AG20443 (cell line): ENCODE measurements at regions not wholly inside any gene's neighbourhood (a gene's known extent, or its start where the extent isn't known, plus 50 kb on each side); places are given as distances from the start of the nearest gene placed in this dataset.
"Not testable (repeated sequence)": the region's sequence is repeated elsewhere in the genome, so short reads cannot be mapped to it uniquely, and the experiment has no call there.

Source experiments
- DNase-seq: peaks from one replicate; pipeline ENCODE4 v3.0.0; 2012; ENCODE audit warnings: low spot score, mixed read lengths

- DNase-seq: no peak
Measured at GRCh38 chr5:84790406-84790805, 405.7 kb upstream of the EDIL3 start.

DNA sequence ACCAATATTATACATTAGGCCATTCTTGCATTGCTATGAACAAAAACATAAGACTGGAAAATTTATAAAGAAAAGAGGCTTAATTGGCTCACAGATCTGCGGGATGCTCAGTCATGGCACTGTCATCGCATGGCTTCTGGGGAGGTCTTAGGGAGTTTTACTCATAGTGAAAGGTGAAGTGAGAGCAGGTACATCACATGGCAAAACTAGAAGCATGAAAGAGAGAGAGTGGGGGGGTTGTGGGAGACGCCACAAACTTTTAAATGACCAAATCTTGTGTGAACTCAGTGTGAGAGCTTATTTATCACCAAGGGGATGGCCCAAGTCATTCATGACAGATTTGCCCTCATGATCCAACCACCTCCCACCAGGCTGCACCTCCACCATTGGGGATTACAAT, 398.3 kb upstream of the EDIL3 start:
- DNase-seq: no peak

DNA sequence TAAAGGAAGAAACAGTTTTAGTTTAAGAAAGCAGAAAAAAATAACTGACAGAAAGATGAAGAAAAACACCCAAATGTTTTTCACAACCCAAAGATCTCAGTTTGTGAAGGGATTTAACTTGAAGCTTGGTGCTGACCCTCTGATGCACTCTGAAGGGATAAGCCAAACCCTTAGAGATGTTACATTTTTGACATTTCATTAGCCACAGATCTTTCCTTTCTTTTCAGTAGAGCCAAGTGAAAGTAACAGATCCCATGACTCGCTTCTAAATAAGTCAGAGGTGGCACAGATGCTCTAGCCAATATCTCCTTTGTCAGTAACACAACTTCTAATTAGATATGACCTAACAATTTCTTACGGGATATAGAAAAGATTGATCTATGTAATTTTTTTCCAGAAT, 394.5 kb upstream of the EDIL3 start:
- DNase-seq: no peak

- DNase-seq: no peak
Measured at GRCh38 chr5:84764227-84764626, 379.5 kb upstream of the EDIL3 start.

DNA sequence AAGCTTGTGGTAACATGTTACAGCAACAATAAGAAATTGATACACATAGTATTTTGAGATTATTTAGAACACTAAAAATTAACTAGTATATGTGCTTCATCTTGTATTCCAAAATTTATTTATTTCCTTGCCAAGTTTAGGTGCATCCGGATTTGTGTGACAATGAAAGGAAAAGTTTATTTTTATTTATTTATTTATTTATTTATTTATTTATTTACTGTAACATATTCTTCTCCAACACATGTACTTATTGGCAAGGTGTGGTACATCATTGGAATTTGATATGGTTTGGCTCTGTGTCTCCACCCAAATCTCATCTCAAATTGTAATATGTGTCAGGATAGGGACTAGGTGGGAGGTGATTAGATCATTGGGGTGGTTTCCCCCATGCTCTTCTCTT, 373.3 kb upstream of the EDIL3 start:
- no peak for DNase-seq

DNA sequence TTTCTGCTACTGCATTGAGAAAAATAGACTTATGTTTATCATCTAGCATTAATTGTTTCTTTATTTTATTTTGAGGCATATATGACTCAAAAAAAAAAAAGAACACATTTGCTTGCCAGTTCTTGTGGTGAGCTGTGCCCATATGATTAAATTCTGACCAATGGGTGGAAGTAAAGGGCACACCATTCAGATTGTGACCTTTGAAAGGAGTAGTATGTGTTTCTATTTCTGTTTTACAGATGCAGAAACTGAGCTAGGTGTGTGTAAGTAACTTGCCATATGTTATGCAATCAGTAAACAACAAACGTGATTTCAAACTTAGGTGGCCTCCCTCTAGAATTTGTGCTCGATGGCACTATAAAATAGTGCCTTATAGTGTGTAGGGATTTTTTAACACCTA, 368.1 kb upstream of the EDIL3 start:
- no peak for DNase-seq

DNA sequence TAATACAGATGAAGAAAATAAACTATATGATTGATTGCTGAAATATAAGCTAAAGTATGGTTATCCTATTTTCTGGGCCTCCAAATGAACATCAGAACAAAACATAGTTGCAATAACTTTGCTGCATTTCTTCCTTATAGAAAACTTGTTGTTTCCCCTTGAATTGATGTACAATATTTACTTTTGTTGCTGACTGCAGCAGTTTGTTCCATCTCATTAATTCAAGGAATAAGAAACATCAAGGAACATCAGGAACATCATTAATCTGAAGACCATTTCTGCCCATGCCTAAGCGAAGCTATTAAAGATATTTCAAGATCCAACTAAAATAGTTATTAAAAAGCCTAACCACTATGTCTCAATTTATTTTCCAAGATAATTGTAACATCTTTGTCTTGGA, 363.6 kb upstream of the EDIL3 start:
- no peak for DNase-seq

DNA sequence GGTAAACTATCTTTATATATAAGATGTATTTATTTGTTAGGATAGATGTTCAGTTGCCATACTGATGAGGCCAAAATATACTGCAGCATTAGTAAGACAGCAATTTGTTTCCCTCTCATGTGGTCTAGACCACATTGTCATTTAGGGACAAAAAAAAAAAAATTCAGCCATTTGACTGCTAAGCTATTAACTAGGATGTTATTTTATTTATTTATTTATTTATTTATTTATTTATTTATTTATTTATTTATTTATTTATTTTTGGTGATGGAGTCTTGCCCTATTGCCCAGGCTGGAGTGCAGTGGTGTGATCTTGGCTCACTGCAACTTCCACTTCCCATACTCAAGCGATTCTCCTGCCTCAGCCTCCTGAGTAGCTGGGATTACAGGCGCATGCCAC, 361.6 kb upstream of the EDIL3 start:
- DNase-seq: not testable (repeated sequence)

- DNase-seq: no peak
Measured at GRCh38 chr5:84741056-84741455, 356.4 kb upstream of the EDIL3 start.

- DNase-seq: no peak
Measured at GRCh38 chr5:84729326-84729725, 344.6 kb upstream of the EDIL3 start.

GRCh38 chr5:84727708-84728107, 343.0 kb upstream of the EDIL3 start:
- DNase-seq: no peak

GRCh38 chr5:84725946-84726570, 341.4 kb upstream of the EDIL3 start:
- DNase-seq: no peak

GRCh38 chr5:84724683-84725082, 340.0 kb upstream of the EDIL3 start:
- DNase-seq: no peak

DNA sequence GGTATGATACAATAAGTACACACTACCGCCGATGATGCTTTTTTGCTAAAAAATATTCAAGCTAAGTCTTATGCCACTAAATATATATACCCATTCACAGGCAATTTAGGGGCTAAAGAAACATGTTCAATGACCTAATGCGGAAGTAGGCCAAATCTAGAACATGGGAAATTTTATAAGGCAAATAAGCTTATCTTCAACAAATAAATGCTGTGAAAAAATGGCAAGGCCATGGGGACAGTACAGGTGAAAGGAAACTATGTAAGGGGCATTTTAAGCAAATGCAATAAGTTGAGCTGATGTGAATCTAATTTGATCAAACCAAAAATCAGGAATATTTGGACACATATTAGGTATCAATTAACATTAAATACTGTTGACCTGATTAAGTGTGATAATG, 339.5 kb upstream of the EDIL3 start:
- no peak for DNase-seq

- DNase-seq: no peak
Measured at GRCh38 chr5:84718377-84718776, 333.7 kb upstream of the EDIL3 start.

DNA sequence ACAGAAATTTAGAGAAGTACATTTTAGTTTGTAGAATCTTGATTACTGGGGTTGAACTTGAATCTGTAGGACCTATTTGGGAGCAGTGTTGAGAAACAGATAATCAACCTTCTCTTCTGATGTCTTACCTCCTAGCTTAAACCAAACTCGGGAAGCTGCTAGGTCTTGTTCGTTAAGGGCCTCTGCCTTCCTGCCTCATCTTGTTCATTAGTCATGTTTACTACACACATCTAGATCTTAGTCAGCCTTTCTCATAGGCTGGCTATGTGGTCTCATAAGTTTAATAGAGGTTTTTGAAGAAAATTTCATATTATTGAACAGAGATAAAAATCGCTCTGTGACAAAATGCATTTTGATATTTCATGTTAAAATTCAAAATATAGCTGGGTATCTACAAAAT, 331.0 kb upstream of the EDIL3 start:
- no peak for DNase-seq

DNA sequence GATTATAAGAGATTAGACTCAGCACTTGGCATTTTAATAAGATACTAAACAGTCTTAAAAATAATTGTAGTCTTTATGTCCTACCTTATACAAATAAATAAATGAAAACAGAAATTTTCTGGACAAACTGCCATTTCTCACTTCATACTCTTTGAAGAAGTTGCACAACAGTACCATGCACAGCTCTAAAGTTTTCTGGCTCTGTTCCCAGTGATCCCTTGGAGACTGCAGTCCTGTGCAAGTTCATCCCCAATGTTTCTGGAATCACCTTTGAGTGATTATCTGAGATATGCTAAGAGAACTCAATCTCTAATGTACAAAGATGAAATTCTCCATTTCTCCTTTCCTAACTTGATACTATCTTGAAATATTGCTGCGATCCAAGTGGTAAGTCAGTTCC, 330.4 kb upstream of the EDIL3 start:
- DNase-seq: no peak

DNA sequence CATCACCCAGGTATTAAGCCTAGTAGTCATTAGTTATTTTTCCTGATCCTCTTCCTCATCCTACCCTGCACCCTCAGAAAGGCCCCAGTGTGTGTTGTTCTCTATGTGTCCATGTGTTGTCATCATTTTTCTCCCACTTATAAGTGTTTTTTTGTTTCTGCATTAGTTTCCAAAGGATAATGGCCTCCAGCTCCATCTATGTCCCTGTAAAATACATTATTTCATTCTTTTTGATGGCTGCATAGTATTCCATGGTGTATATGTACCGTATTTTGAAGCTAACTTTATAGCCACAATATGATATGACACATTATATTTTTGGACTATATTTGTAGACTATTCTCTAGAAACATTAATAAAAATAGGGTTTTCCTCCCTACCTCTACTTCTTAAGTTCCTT, 324.4 kb upstream of the EDIL3 start:
- DNase-seq: no peak

DNA sequence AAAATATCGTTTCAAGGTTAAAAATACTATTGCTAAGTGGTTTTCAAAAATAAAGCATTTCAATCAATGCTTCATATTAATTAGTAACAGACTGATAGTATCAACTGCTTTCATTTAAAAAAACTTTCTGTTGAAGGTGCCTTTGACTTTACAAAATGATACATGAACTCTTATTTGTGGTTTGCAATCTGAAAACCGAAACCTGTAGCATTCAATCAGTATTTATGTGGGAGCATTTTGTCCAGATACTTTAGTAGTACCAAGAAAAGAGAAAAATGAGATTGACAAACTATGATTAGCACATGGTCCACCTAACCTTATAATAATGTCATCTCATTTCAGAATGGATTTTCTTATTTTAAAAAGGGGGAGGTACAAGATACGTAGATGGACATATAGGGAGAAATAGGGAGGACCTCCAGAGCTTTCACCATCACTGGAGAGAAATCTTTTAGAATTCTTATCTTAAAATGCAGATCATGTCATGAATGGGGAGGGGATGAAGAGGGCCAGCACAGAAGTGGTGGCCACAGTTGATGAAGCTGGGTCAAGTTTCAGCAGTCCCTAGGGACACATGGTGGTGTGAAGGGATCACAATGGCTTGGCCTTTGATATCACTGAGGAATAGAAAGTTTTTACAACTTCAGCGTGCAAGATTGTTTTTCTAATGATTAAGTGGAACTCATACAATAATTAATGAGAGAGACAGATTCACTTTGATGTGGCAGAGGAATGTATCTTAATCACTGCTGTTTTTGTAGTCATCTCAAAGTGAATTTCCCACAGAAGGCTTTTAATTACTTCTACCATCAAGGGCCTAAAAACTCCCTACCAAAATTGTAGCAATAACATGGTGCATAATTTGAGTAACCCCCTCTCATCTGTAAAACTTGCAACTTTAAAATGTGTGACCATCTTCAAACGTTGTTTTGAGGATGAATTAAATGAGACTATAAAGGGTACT, 322.3 kb upstream of the EDIL3 start:
- DNase-seq: no peak

GRCh38 chr5:84700545-84700944, 315.9 kb upstream of the EDIL3 start:
- not testable (repeated sequence) for DNase-seq

GRCh38 chr5:84696651-84697050, 312.0 kb upstream of the EDIL3 start:
- no peak for DNase-seq

GRCh38 chr5:84695330-84695729, 310.6 kb upstream of the EDIL3 start:
- no peak for DNase-seq

- no peak for DNase-seq
Measured at GRCh38 chr5:84693256-84693655, 308.6 kb upstream of the EDIL3 start.

DNA sequence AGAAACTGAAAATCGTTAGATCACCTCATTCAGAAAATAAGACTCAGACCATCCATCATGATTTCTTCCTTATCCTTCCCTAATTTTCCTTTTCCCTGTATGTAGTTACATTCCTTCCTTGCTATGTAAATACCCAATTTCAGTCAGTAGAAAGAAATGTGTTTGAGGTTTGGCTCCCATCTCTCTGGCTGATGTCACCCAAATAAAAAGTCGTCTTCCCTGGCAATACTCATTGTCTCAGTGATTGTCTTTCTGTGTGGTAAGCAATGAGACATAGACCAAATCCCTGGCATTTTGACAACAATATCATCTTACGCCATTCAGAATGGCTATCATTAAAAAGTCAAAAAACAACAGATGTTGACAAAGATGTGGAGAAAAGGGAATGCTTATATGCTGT, 303.9 kb upstream of the EDIL3 start:
- no peak for DNase-seq
